Spleen (tissue), 11 donors: ENCODE measurements at regions not wholly inside any gene's neighbourhood (a gene's known extent, or its start where the extent isn't known, plus 50 kb on each side); places are given as distances from the start of the nearest gene placed in this dataset.

ENCODE experiments used
- DNase-seq: peaks from one replicate; pipeline ENCODE4 v3.0.0-alpha.2; 2020
- H3K27ac ChIP-seq, 8 donors: fragments of 200-600 bp; sonication (generic) in 7 of 8; 1 replicate in 4 of 8; 2 replicates in 4 of 8; pipeline versions ENCODE4 v1.5.0 to v1.8.0; 2016 to 2021; ENCODE audit warnings: inconsistent platforms in 4 of 8, mild to moderate bottlenecking in 4 of 8, moderate library complexity in 1 of 8
- H3K27me3 ChIP-seq, 7 donors: fragments of 200-600 bp; sonication (generic) in 6 of 7; replicated peaks in 1 of 7; 1 replicate in 4 of 7; 2 replicates in 3 of 7; pipeline versions ENCODE4 v1.5.0 to v1.8.0; 2016 to 2021; ENCODE audit warnings: inconsistent platforms in 3 of 7, mild to moderate bottlenecking in 1 of 7
- H3K36me3 ChIP-seq, 6 donors: fragments of 200-600 bp; sonication (generic) in 5 of 6; 1 replicate in 4 of 6; 2 replicates in 2 of 6; pipeline versions ENCODE4 v1.5.0 to v1.8.0; 2016 to 2021; ENCODE audit warnings: inconsistent platforms in 2 of 6
- H3K4me1 ChIP-seq, 6 donors: fragments of 200-600 bp; sonication (generic) in 5 of 6; 1 replicate in 3 of 6; 2 replicates in 3 of 6; pipeline versions ENCODE4 v1.5.0 to v1.8.0; 2016 to 2021; ENCODE audit warnings: inconsistent platforms in 3 of 6
- H3K4me3 ChIP-seq, 8 donors: fragments of 200-600 bp; sonication (generic) in 7 of 8; 1 replicate in 4 of 8; 2 replicates in 4 of 8; pipeline versions ENCODE4 v1.5.0 to v1.8.0; 2016 to 2021; ENCODE audit warnings: inconsistent platforms in 4 of 8, mild to moderate bottlenecking in 4 of 8, moderate library complexity in 2 of 8
- H3K9me3 ChIP-seq, 8 donors: fragments of 200-600 bp; sonication (generic) in 7 of 8; 1 replicate in 4 of 8; 2 replicates in 4 of 8; pipeline versions ENCODE4 v1.5.0 to v1.8.0; 2016 to 2021; ENCODE audit warnings: inconsistent platforms in 4 of 8
- CTCF ChIP-seq, 11 experiments: fragments of 200-600 bp in 7 of 11; fragments of 450-650 bp in 4 of 11; sonication (generic) in 4 of 11; IDR thresholded peaks in 8 of 11; conservative IDR thresholded peaks in 3 of 11; 1 replicate in 7 of 11; 2 replicates in 4 of 11; pipeline versions ENCODE4 v1.4.0 to v1.8.0; 2016 to 2021; ENCODE audit warnings: antibody characterized with exemption in 11 of 11, inconsistent platforms in 4 of 11, mild to moderate bottlenecking in 1 of 11
- POLR2A ChIP-seq, 3 donors: fragments of 450-650 bp; IDR thresholded peaks; one replicate each; pipeline ENCODE4 v1.5.1; 2017; ENCODE audit warnings: antibody characterized with exemption in 3 of 3, mild to moderate bottlenecking in 1 of 3
- POLR2AphosphoS5 ChIP-seq, 3 donors: sonication (generic); formaldehyde crosslinking; IDR thresholded peaks; one replicate each; pipeline ENCODE4 v1.5.1; 2017; ENCODE audit warnings: antibody characterized with exemption in 3 of 3
- WGBS, 5 donors: extraction: QIAGEN DNeasy Blood & Tissue Kit in 3 of 5; methylation state at CpG; one replicate each; pipeline versions ENCODE4 v1.1.5 to v1.1.7; 2013 to 2018; 5-methylcytosine and 5-hydroxymethylcytosine counted together
- intact Hi-C: fragments of 100-400 bp; cut with DNase I; formaldehyde crosslinking; loops from one replicate; pipeline ENCODE4 v1.15.0; 2023; ENCODE audit warnings: low total_unique reads
- donor health status: healthy with polysubstance abuse.
- donor health status: DM: no; HTN: no; CAD: no; lungs with moderate emphysema.
- donor health status: DM: no; HTN: no; CAD: no.
- donor health status: Bipolar disorder and iron deficiency.
- donor health status: healthy.
- donor health status: DM: no; HTN: no; CAD: no.
- donor health status: DM: yes; HTN: yes; CAD: no.

- TF ChIP-seq POLR2A (IDR thresholded peaks at IDR 0.05): no peak
- TF ChIP-seq POLR2AphosphoS5 (IDR thresholded peaks at IDR 0.05): no peak
- TF ChIP-seq CTCF (IDR thresholded peaks at IDR 0.05 in 8 of 11, conservative IDR thresholded peaks at IDR 0.05 in 3 of 11): no peak
- DNase-seq: no peak
- H3K4me3 ChIP-seq: no peak overlapping the region
- no peaks in the 10 kb centered on the region for H3K27me3 ChIP-seq
- peaks cover 0 to 4% (median 0%) of the 10 kb centered on the region in 6 donors for H3K4me1 ChIP-seq
- no peaks in the 10 kb centered on the region for H3K9me3 ChIP-seq
- WGBS, 5 donors: 90 to 96% (median 92%) methylated on average over 9 of the region's 9 CpGs
- no peak overlapping the region for H3K27ac ChIP-seq
- no peaks in the 10 kb centered on the region for H3K36me3 ChIP-seq
- intact Hi-C loops: no loop called here
Observed at GRCh38 chr2:18791172-18791797, 201.9 kb upstream of the NT5C1B start.

GRCh38 chr2:18790509-18791171 lies 201.3 kb upstream of the NT5C1B start:
- H3K9me3 ChIP-seq: no peaks in the 10 kb centered on the region
- H3K4me3 ChIP-seq: no peak overlapping the region
- H3K27ac ChIP-seq: no peak overlapping the region
- DNase-seq: no peak
- WGBS, 5 donors: 72 to 98% (median 91%) methylated on average over 3 of the region's 3 CpGs
- TF ChIP-seq POLR2AphosphoS5 (IDR thresholded peaks at IDR 0.05) (no peak), CTCF (IDR thresholded peaks at IDR 0.05 in 8 of 11, conservative IDR thresholded peaks at IDR 0.05 in 3 of 11) (no peak), POLR2A (IDR thresholded peaks at IDR 0.05) (no peak)
- intact Hi-C loops: no loop called here
- no peaks in the 10 kb centered on the region for H3K36me3 ChIP-seq
- H3K4me1 ChIP-seq: peaks cover 0 to 4% (median 0%) of the 10 kb centered on the region in 6 donors
- no peaks in the 10 kb centered on the region for H3K27me3 ChIP-seq

GRCh38 chr2:18788592-18788991 lies 199.2 kb upstream of the NT5C1B start:
- no peak overlapping the region for H3K27ac ChIP-seq
- intact Hi-C loops: no loop called here
- no peak overlapping the region for H3K4me3 ChIP-seq
- TF ChIP-seq POLR2A (IDR thresholded peaks at IDR 0.05) (no peak), CTCF (IDR thresholded peaks at IDR 0.05 in 8 of 11, conservative IDR thresholded peaks at IDR 0.05 in 3 of 11) (no peak), POLR2AphosphoS5 (IDR thresholded peaks at IDR 0.05) (no peak)
- DNase-seq: no peak
- H3K4me1 ChIP-seq: peaks cover 0 to 4% (median 0%) of the 10 kb centered on the region in 6 donors
- WGBS, 5 donors: 60 to 71% (median 64%) methylated on average over 5 of the region's 5 CpGs
- peaks cover 0 to 9% (median 0%) of the 10 kb centered on the region in 8 donors for H3K9me3 ChIP-seq
- H3K27me3 ChIP-seq: no peaks in the 10 kb centered on the region
- H3K36me3 ChIP-seq: no peaks in the 10 kb centered on the region

GRCh38 chr2:18787726-18788125 lies 198.4 kb upstream of the NT5C1B start:
- DNase-seq: no peak
- intact Hi-C loops: no loop called here
- Histone ChIP-seq H3K9me3 (peaks cover 0 to 9% (median 0%) of the 10 kb centered on the region in 8 donors), H3K27ac (no peak overlapping the region), H3K4me1 (peaks cover 0 to 4% (median 0%) of the 10 kb centered on the region in 6 donors), H3K27me3 (no peaks in the 10 kb centered on the region), H3K36me3 (no peaks in the 10 kb centered on the region), H3K4me3 (no peak overlapping the region)
- 81 to 90% (median 87%) methylated on average over 2 of the region's 2 CpGs for WGBS, 5 donors
- TF ChIP-seq CTCF (IDR thresholded peaks at IDR 0.05 in 8 of 11, conservative IDR thresholded peaks at IDR 0.05 in 3 of 11) (no peak), POLR2AphosphoS5 (IDR thresholded peaks at IDR 0.05) (no peak), POLR2A (IDR thresholded peaks at IDR 0.05) (no peak)
